OCI-LY7 (cell line): ENCODE measurements at regions not wholly inside any gene's neighbourhood (a gene's known extent, or its start where the extent isn't known, plus 50 kb on each side); places are given as distances from the start of the nearest gene placed in this dataset.

Experiments used
- BruUV-seq: library from RNA; stranded (reverse); fragments of 400-500 nt; replicated peaks from 2 replicates; lab custom pipeline; 2021; lab: Mats Ljungman, UMichigan
- CTCF ChIA-PET: fragments of 300-600 bp; sonication (Branson Sonifier 250); formaldehyde crosslinking; loops from one replicate; lab custom pipeline; 2022; ENCODE audit warnings: antibody characterized with exemption; ENCODE audit not compliant: unreplicated experiment; lab: Charles Lee
- POLR2A ChIA-PET: fragments of 300-600 bp; sonication (Branson Sonifier 250); formaldehyde crosslinking; loops from one replicate; lab custom pipeline; 2022; ENCODE audit warnings: antibody characterized with exemption; lab: Charles Lee
- DNase-seq: peaks from one replicate; pipeline ENCODE4 v3.0.0-alpha.2; 2015; ENCODE audit warnings: low spot score
- H2AFZ ChIP-seq: fragments of 200-600 bp; sonication (generic), shearing (Covaris generic); 2 replicates; pipeline ENCODE4 v1.6.1; 2014; ENCODE audit warnings: mild to moderate bottlenecking, antibody characterized with exemption, low read length, moderate library complexity
- H3K27ac ChIP-seq: fragments of 200-600 bp; sonication (generic); 2 replicates; pipeline ENCODE4 v1.5.1; 2014; ENCODE audit warnings: mixed run types, low read depth, mild to moderate bottlenecking, moderate library complexity, low read length, inconsistent platforms; ENCODE audit not compliant: poor library complexity, severe bottlenecking
- H3K36me3 ChIP-seq: fragments of 200-600 bp; sonication (generic); 2 replicates; pipeline ENCODE4 v1.6.1; 2014; ENCODE audit warnings: mild to moderate bottlenecking, antibody characterized with exemption, low read length, moderate library complexity, mixed read lengths; ENCODE audit not compliant: insufficient read depth
- H3K4me1 ChIP-seq: fragments of 200-600 bp; sonication (generic); 2 replicates; pipeline ENCODE4 v1.5.1; 2014; ENCODE audit warnings: mild to moderate bottlenecking, low read length; ENCODE audit not compliant: insufficient read depth, poor library complexity, severe bottlenecking
- H3K4me2 ChIP-seq: fragments of 200-600 bp; sonication (generic); 2 replicates; pipeline ENCODE4 v1.6.1; 2014; ENCODE audit warnings: mild to moderate bottlenecking, low read length
- H3K4me3 ChIP-seq: fragments of 200-600 bp; sonication (generic); 2 replicates; pipeline ENCODE4 v1.5.1; 2014; ENCODE audit warnings: mild to moderate bottlenecking, low read depth, low read length; ENCODE audit not compliant: poor library complexity, severe bottlenecking
- H3K79me2 ChIP-seq: fragments of 200-600 bp; sonication (generic); 2 replicates; pipeline ENCODE4 v1.6.1; 2016; ENCODE audit warnings: low read depth, mild to moderate bottlenecking, low read length, moderate library complexity, mixed read lengths; ENCODE audit not compliant: insufficient read depth
- H3K9me2 ChIP-seq: fragments of 200-600 bp; sonication (generic); 2 replicates; pipeline ENCODE4 v1.6.1; 2016; ENCODE audit warnings: mild to moderate bottlenecking, low read length, mixed read lengths; ENCODE audit not compliant: insufficient read depth
- H3K9me3 ChIP-seq: fragments of 200-600 bp; sonication (generic); 2 replicates; pipeline ENCODE4 v1.6.1; 2014; ENCODE audit warnings: mild to moderate bottlenecking, mixed run types, low read length, mixed read lengths
- H4K20me1 ChIP-seq: fragments of 200-600 bp; sonication (generic); 2 replicates; pipeline ENCODE4 v1.6.1; 2014; ENCODE audit warnings: mild to moderate bottlenecking, antibody characterized with exemption, low read length, moderate library complexity, mixed read lengths; ENCODE audit not compliant: insufficient read depth
- CTCF ChIP-seq: fragments of 200-600 bp; sonication (generic); conservative IDR thresholded peaks from 2 replicates; pipeline ENCODE4 v1.5.1; 2014; ENCODE audit warnings: mild to moderate bottlenecking, antibody characterized with exemption, low read length, moderate library complexity, mixed read lengths
- EZH2phosphoT487 ChIP-seq: fragments of 200-600 bp; sonication (generic); IDR thresholded peaks from 2 replicates; pipeline ENCODE4 v1.6.1; 2018; ENCODE audit warnings: low read depth, borderline replicate concordance, mild to moderate bottlenecking, mixed run types, antibody characterized with exemption, low read length, moderate library complexity, mixed read lengths
- intact Hi-C: fragments of 100-400 bp; cut with micrococcal nuclease; formaldehyde crosslinking; loops from one replicate; pipeline ENCODE4 v1.10.0; 2022; ENCODE audit not compliant: unreplicated experiment

- Histone ChIP-seq H3K36me3 (no peaks in the 10 kb centered on the region), H3K9me2 (no peaks in the 10 kb centered on the region), H4K20me1 (no peaks in the 10 kb centered on the region), H3K9me3 (no peaks in the 10 kb centered on the region), H3K4me1 (no peaks in the 10 kb centered on the region), H3K4me2 (no peak overlapping the region), H3K27ac (no peak overlapping the region), H3K79me2 (no peaks in the 10 kb centered on the region), H3K4me3 (no peak overlapping the region), H2AFZ (no peak overlapping the region)
- CTCF ChIA-PET: no interaction called here
- TF ChIP-seq CTCF (peak; percentile 82), EZH2phosphoT487 (no peak)
- no TSS peak for BruUV-seq
- intact Hi-C loops: loop anchor here (5.0 kb wide), 2 partner anchors 300 to 475 kb away; no protein-coding TSS in a partner anchor
- POLR2A ChIA-PET: no interaction called here
- peak; percentile 26 for DNase-seq
Measured at GRCh38 chr12:74412606-74413230, 124.9 kb upstream of the ATXN7L3B start.

GRCh38 chr12:74415633-74416032 lies 122.0 kb upstream of the ATXN7L3B start:
- Histone ChIP-seq H3K9me2 (no peaks in the 10 kb centered on the region), H3K27ac (no peak overlapping the region), H3K36me3 (no peaks in the 10 kb centered on the region), H3K4me3 (no peak overlapping the region), H4K20me1 (no peaks in the 10 kb centered on the region), H3K4me2 (no peak overlapping the region), H3K9me3 (no peaks in the 10 kb centered on the region), H2AFZ (no peak overlapping the region), H3K79me2 (no peaks in the 10 kb centered on the region), H3K4me1 (no peaks in the 10 kb centered on the region)
- TF ChIP-seq CTCF (peak; percentile 77), EZH2phosphoT487 (no peak)
- peak; percentile 41 for DNase-seq
- intact Hi-C loops: loop anchor here (2.0 to 5.0 kb wide), 2 partner anchors 122 to 231 kb away; partner anchors contain the start of gene ATXN7L3B
- ChIA-PET POLR2A (interaction anchor here (0.7 to 2.4 kb wide), 3 partner anchors 10 to 229 kb away, joined by 3 to 7 read pairs (median 4); no protein-coding TSS in a partner anchor), CTCF (no interaction called here)
- BruUV-seq: no TSS peak

- POLR2A ChIA-PET: no interaction called here
- no peaks in the 10 kb centered on the region for H3K9me2 ChIP-seq
- CTCF ChIA-PET: no interaction called here
- no peak overlapping the region for H2AFZ ChIP-seq
- no peak overlapping the region for H3K27ac ChIP-seq
- intact Hi-C loops: loop anchor here (5.0 kb wide), 1 partner anchor 119 kb away; the partner anchor contains the start of gene ATXN7L3B
- no peaks in the 10 kb centered on the region for H4K20me1 ChIP-seq
- no peak overlapping the region for H3K4me3 ChIP-seq
- no peaks in the 10 kb centered on the region for H3K9me3 ChIP-seq
- no peaks in the 10 kb centered on the region for H3K36me3 ChIP-seq
- no peak for DNase-seq
- no TSS peak for BruUV-seq
- TF ChIP-seq EZH2phosphoT487: no peak
- TF ChIP-seq CTCF: no peak
- no peaks in the 10 kb centered on the region for H3K4me1 ChIP-seq
- no peaks in the 10 kb centered on the region for H3K79me2 ChIP-seq
- H3K4me2 ChIP-seq: no peak overlapping the region
Measured at GRCh38 chr12:74418573-74418972, 119.1 kb upstream of the ATXN7L3B start.
